NCI-H2107 (cell line): ENCODE measurements at regions not wholly inside any gene's neighbourhood (a gene's known extent, or its start where the extent isn't known, plus 50 kb on each side); places are given as distances from the start of the nearest gene placed in this dataset.
"Not testable (repeated sequence)": the region's sequence is repeated elsewhere in the genome, so short reads cannot be mapped to it uniquely, and the experiment has no call there.

Experiments
- DNase-seq: peaks from one replicate; lab custom pipeline; 2025; lab: John Stamatoyannopoulos, UW

DNA sequence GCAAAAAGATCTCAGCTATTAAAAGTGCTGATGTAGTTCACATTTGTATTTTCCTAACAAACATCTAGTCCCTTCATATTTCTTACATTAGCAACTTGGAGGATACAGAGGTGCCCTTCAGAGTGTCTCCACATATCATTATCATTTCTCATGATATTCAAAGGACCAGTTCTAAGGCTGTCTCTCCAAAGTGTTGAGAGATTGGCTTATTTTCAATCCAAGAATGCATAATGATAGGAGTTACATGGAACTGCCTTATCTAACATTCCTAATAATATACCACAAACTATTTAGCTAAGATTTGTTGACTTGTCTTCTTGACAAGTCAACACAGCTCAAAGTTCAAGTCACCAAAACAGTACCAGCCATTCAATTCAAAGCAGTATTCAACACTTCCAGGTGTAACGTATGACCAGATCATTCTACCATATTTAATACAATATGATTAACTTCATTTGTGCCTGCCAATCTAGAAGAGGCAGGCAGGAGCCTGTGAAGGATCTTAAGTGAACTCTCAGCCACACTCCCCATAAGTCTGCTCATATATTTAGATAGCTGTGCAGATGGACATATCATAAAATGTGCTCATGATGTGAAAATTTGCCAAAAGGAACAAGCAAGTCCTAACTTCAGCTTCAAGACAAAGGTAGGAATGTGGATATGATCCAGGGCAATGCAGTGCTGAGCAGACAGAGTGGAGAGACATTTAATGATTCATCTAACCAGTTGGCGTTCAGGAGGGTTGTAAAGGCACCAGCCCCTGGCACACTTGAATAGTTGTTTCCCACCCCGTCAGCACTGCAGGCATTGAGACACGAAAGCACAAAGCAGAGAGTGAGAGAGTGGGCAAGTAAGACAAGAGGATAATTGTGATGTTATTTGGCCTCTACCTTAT is 108.3 kb downstream of the MTERF1 start:
- no peak for DNase-seq

DNA sequence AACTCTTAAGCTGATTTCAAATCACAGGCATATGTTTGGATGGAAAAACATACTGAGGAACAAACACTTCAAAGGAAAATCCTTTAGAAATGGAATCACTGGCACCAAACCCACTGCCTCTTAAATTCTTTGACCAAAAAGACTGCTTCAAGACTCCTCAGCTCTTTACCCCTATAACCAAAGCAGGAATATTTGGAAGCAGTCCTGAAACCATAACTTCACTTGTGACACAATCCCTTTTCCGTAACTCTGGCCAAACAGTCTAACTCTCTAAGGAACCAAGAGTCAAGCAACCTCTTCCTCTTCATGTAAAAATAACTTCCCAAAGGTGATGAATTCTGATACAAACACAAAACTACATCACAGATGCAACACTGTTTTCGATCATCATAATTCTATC is 104.3 kb downstream of the MTERF1 start:
- DNase-seq: no peak

DNA sequence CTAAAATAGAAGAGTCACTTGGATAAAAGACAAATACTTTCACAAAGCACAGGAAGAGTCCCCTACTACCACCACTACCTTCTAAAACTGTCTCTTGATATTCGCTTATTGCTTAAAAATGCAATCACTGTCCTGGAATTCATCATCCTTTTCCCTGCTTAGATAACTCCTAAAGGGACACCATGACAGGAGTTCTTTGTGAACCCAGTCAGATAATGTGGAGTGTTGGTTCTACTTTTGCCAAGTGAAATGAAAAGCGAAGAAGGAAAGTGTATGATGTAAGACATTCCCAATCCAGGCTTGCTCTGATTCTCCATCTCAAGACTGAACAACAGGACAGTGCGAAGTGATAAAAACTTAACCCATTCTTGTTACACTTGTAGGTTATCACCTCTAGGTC is 103.0 kb downstream of the MTERF1 start:
- no peak for DNase-seq

- DNase-seq: no peak
Measured at GRCh38 chr7:91778416-91778815, 102.1 kb downstream of the MTERF1 start.

- DNase-seq: no peak
Measured at GRCh38 chr7:91780521-91780920, 100.0 kb downstream of the MTERF1 start.

DNA sequence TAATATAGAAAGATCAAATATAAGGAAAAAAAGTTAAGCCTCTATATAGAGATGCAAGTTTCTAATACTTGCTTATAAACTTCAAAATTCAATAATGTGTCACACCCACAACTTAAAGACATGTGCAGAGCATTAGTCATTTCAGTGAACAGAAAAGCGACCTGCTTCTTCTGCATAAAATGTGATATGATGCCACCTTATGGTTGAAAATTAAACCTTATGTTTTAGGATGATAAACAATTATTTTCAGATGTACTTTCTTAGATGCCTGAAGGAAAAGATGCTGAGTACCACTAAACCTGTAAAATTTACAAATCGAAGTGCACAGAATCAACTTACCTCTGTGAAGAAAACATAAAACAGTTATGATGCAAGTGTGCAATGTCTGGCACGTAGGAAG is 96.0 kb downstream of the MTERF1 start:
- DNase-seq: peak; percentile 11

- no peak for DNase-seq
Measured at GRCh38 chr7:91787931-91788330, 92.6 kb downstream of the MTERF1 start.

GRCh38 chr7:91789086-91789485 is 91.4 kb downstream of the MTERF1 start:
- no peak for DNase-seq

- no peak for DNase-seq
Measured at GRCh38 chr7:91789558-91789957, 90.9 kb downstream of the MTERF1 start.

GRCh38 chr7:91790646-91791045 is 89.9 kb downstream of the MTERF1 start:
- DNase-seq: not testable (repeated sequence)

DNA sequence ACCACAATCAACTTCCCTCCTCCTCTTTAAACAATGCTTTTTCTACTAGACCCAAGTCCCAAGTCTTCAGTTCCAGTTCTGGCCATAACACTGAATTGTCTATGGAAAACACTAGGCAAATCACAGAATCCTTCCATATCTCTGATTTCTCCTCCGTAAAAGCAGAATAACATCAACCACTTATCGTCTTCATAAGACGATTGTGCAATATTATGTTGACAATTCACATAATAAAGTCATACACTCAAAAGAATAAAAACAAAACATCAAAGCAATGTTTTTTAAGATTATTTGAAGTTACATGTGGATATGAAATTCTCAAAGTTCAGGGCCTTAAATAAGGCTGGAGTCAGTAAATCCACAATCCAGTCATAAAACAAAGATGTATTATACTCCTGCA is 84.4 kb downstream of the MTERF1 start:
- DNase-seq: no peak

DNA sequence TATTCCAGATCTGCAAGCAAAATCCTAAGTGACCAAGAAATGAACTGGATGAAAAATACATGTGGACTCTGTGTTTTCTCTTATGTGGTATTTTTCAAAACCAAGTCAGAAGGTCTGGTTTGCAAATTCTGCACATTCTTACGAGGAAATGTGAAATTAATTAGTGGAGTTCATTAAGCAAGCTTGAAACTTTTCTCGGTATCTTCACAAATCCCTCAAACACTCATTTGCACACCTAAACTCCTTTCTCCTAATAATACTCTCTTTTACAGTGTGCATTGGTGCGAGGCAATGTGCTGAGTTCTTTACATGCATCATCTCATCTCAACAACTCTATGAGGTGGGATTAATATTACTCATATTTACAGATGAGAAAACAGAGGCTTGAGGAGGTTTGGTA is 82.1 kb downstream of the MTERF1 start:
- DNase-seq: no peak

GRCh38 chr7:91800389-91800788 is 80.1 kb downstream of the MTERF1 start:
- DNase-seq: no peak

DNA sequence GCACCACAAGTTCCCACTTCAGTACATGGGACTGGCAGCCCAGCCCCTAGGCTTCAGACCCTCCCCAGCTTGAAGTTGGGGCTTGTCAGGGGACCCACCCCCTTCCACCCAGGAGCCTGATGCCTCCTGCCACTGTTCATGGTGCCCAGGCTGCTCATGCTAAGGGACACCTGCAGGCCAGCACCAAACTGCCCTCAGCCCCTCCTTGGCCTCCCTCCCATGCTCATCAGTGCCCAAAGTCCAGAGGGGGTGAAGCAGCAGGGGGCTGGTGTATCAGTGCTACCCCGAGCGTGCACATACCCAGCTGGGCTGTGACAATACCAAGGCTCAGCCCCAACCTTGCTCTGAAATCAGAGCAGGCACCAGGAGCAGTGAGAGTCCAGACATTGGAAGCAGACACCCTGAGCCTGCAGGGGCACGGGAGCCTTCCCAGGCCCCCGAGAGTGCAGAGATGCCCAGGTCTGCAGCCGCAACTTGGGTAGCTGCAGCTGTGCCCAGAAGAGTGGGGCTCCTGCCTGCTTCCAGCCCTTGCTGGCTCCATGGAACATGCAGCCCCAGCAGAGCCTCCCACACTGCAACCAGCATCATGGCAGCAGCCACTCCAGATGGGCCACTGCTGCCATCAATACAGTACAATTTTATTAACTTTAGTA is 79.0 kb downstream of the MTERF1 start:
- DNase-seq: no peak

- no peak for DNase-seq
Measured at GRCh38 chr7:91811236-91811635, 69.3 kb downstream of the MTERF1 start.

DNA sequence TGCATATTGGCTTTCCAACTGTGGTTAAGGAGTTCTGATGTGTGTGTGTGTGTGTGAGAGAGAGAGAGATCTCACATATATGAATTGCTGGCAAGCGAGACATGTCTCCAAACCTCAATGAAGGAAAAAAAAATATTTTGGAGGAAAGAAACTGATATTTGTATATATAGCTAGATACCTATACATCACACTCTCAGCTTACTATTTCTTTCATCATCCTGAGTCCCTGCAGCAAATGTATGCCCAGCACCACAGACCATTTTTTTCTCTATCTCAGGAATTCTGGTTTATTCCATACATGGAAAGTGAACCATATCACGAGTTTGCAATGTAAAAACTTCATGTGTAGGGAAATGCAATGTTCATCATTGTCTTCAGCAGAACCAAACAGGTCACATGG is 68.9 kb downstream of the MTERF1 start:
- DNase-seq: no peak

- no peak for DNase-seq
Measured at GRCh38 chr7:91812388-91812787, 68.1 kb downstream of the MTERF1 start.

- DNase-seq: no peak
Measured at GRCh38 chr7:91814189-91814588, 66.3 kb downstream of the MTERF1 start.
